Naive thymus-derived CD4-positive, alpha-beta T cell (primary cell): ENCODE measurements at regions not wholly inside any gene's neighbourhood (a gene's known extent, or its start where the extent isn't known, plus 50 kb on each side); places are given as distances from the start of the nearest gene placed in this dataset.

Source experiments
- ATAC-seq: fragments of 150-1000 bp; cut with Tn5 transposase; 2 replicates; pipeline ENCODE4 v1.10.0; 2021; ENCODE audit warnings: mild to moderate bottlenecking, moderate library complexity
- CTCF ChIA-PET: fragments of 350-600 bp; sonication (Branson Sonifier 250); formaldehyde crosslinking; loops from one replicate; lab custom pipeline; 2021; ENCODE audit warnings: antibody characterized with exemption; lab: Charles Lee
- POLR2A ChIA-PET: fragments of 350-600 bp; sonication (Branson Sonifier 250); formaldehyde crosslinking; loops from one replicate; lab custom pipeline; 2021; ENCODE audit warnings: antibody characterized with exemption, inconsistent platforms; lab: Charles Lee
- DNase-seq, 9 donors: peaks; one replicate each; pipeline versions ENCODE4 v3.0.0 to v3.0.0-alpha.2; 2020 to 2022; ENCODE audit warnings: mixed read lengths in 1 of 9
- H3K27ac ChIP-seq: one replicate; pipeline ENCODE4 v1.7.0; 2013; ENCODE audit warnings: mild to moderate bottlenecking, low read depth, low read length, moderate library complexity
- H3K27me3 ChIP-seq, 2 donors: one replicate each; pipeline ENCODE4 v1.7.0; 2013; ENCODE audit warnings: low read length in 2 of 2, mild to moderate bottlenecking in 2 of 2, moderate library complexity in 2 of 2; ENCODE audit not compliant: control insufficient read depth in 2 of 2, insufficient read depth in 2 of 2
- H3K36me3 ChIP-seq, 3 experiments: 1 replicate in 2 of 3; 2 replicates in 1 of 3; pipeline ENCODE4 v1.7.0; 2013; ENCODE audit warnings: low read length in 3 of 3, mild to moderate bottlenecking in 3 of 3, moderate library complexity in 1 of 3; ENCODE audit not compliant: insufficient read depth in 3 of 3, control insufficient read depth in 2 of 3
- H3K4me1 ChIP-seq, 2 donors: one replicate each; pipeline ENCODE4 v1.7.0; 2013; ENCODE audit warnings: low read length in 2 of 2, mild to moderate bottlenecking in 2 of 2, moderate library complexity in 1 of 2; ENCODE audit not compliant: control insufficient read depth in 2 of 2, insufficient read depth in 2 of 2
- H3K4me3 ChIP-seq: 2 replicates; pipeline ENCODE4 v1.7.0; 2013; ENCODE audit warnings: mild to moderate bottlenecking, low read length
- H3K9me3 ChIP-seq, 3 experiments: 1 replicate in 2 of 3; 2 replicates in 1 of 3; pipeline ENCODE4 v1.7.0; 2013; ENCODE audit warnings: low read length in 3 of 3; ENCODE audit not compliant: control insufficient read depth in 2 of 3
- H3K27ac Mint-ChIP-seq, 9 donors: one replicate each; pipeline ENCODE4 v1.8.0; 2020 to 2022; ENCODE audit warnings: mixed read lengths in 9 of 9, mild to moderate bottlenecking in 8 of 9, moderate library complexity in 5 of 9, inconsistent platforms in 2 of 9
- H3K27me3 Mint-ChIP-seq, 5 donors: one replicate each; pipeline ENCODE4 v1.8.0; 2021 to 2022; ENCODE audit warnings: mixed read lengths in 5 of 5, mild to moderate bottlenecking in 1 of 5
- H3K36me3 Mint-ChIP-seq, 5 donors: one replicate each; pipeline ENCODE4 v1.8.0; 2020 to 2022; ENCODE audit warnings: mixed read lengths in 5 of 5, mild to moderate bottlenecking in 3 of 5, inconsistent platforms in 1 of 5
- H3K4me1 Mint-ChIP-seq, 7 donors: one replicate each; pipeline ENCODE4 v1.8.0; 2020 to 2022; ENCODE audit warnings: mixed read lengths in 7 of 7, mild to moderate bottlenecking in 3 of 7, inconsistent platforms in 1 of 7
- H3K4me3 Mint-ChIP-seq, 10 donors: one replicate each; pipeline ENCODE4 v1.8.0; 2020 to 2022; ENCODE audit warnings: mild to moderate bottlenecking in 10 of 10, mixed read lengths in 10 of 10, moderate library complexity in 6 of 10, inconsistent platforms in 2 of 10
- H3K9me3 Mint-ChIP-seq, 11 donors: one replicate each; pipeline ENCODE4 v1.8.0; 2020 to 2022; ENCODE audit warnings: mixed read lengths in 11 of 11, mild to moderate bottlenecking in 4 of 11, inconsistent platforms in 1 of 11, moderate library complexity in 1 of 11
- intact Hi-C, 2 donors: fragments of 100-400 bp; cut with micrococcal nuclease; formaldehyde crosslinking; loops; one replicate each; pipeline ENCODE4 v1.15.1; 2023

DNA sequence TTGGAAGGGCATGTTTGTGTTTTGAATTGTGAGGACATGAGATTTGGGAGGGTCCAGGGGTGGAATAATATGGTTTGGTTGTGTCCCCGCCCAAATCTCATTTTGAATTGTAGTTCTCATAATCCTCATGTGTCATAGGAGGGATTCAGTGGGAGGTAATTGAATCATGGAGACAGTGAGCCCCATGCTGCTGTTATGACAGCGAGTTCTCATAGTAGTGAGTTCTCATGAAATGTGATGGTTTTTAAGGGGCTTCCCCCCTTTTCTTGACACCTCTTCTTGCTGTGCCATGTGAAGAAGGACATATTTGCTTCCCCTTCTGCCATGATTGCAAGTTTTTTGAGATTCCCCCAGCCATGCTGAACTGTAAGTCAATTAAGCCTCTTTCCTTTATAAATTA lies 260.0 kb downstream of the DUSP6 start:
- Mint-ChIP-seq H3K4me1 (peaks cover 0 to 7% (median 6%) of the 10 kb centered on the region in 7 donors), H3K4me3 (no peak overlapping the region), H3K9me3 (peaks cover 0 to 24% (median 10%) of the 10 kb centered on the region in 11 donors), H3K27ac (no peak overlapping the region), H3K27me3 (peaks cover 0 to 6% (median 0%) of the 10 kb centered on the region in 5 donors), H3K36me3 (peaks cover 0 to 22% (median 3%) of the 10 kb centered on the region in 5 donors)
- POLR2A ChIA-PET, result no interaction called here
- Histone ChIP-seq H3K27ac (no peak overlapping the region), H3K4me1 (no peaks in the 10 kb centered on the region), H3K4me3 (no peak overlapping the region), H3K27me3 (no peaks in the 10 kb centered on the region), H3K36me3 (no peaks in the 10 kb centered on the region), H3K9me3 (peaks cover 0 to 9% (median 0%) of the 10 kb centered on the region in 3 experiments)
- CTCF ChIA-PET, result no interaction called here
- ATAC-seq, result no peak
- intact Hi-C loops, result no loop called here
- DNase-seq, result no peak

DNA sequence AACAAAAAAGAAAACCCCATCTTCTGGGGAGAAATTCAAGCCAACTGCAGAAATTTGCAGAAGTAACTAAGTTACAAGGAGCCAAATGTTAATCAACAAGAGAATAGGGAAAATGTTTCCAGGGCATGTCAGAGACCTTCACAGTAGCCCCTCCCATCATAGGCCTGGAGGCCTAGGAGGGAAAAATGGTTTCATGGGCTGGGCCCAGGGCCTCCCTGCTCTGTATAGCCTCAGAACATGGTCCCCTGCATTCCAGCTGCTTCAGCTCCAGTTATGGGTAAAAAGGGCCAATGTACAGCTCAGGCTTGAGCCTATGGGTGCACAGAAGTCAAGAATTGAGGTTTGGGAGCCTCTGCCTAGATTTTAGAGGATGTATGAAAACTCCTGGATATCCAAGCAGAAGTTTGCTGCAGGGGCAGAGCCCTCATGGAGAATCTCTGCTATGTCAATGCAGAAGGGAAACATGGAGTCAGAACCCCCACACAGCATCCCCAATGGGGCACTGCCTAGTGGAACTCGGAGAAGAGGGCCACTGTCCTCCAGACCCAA lies 260.9 kb downstream of the DUSP6 start:
- H3K4me1 ChIP-seq, result no peaks in the 10 kb centered on the region
- no peak overlapping the region for H3K4me3 ChIP-seq
- intact Hi-C loops, result no loop called here
- no peak overlapping the region for H3K27ac ChIP-seq
- ChIA-PET CTCF (no interaction called here), POLR2A (no interaction called here)
- no peaks in the 10 kb centered on the region for H3K27me3 ChIP-seq
- ATAC-seq (no peak), DNase-seq (no peak)
- H3K9me3 ChIP-seq, result peaks cover 0 to 9% (median 0%) of the 10 kb centered on the region in 3 experiments
- no peak overlapping the region for H3K27ac Mint-ChIP-seq
- H3K27me3 Mint-ChIP-seq, result peaks cover 0 to 6% (median 2%) of the 10 kb centered on the region in 5 donors
- peaks cover 0 to 7% (median 6%) of the 10 kb centered on the region in 7 donors for H3K4me1 Mint-ChIP-seq
- H3K36me3 Mint-ChIP-seq, result peaks cover 0 to 22% (median 3%) of the 10 kb centered on the region in 5 donors
- H3K4me3 Mint-ChIP-seq, result no peak overlapping the region
- no peaks in the 10 kb centered on the region for H3K36me3 ChIP-seq
- peaks cover 0 to 24% (median 10%) of the 10 kb centered on the region in 11 donors for H3K9me3 Mint-ChIP-seq

DNA sequence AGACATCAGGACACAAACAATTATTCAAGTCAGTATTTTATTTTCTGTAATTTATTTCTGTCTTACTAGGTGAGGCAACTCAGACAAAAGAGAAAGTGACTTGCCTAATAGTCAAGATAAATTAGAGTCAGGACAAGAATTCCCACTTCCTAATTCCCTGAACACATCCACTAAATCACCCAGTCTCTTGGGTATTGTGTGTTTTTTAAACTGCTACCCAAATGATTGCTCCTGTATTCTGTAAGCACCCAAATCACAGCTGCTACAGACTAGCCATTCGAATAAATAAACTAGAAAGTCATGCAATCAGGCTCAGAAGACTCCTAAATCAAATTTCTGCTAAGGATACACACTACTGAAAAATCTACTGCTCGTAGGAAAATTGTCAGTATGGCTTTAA lies 263.0 kb downstream of the DUSP6 start:
- CTCF ChIA-PET, result no interaction called here
- peaks cover 0 to 9% (median 0%) of the 10 kb centered on the region in 3 experiments for H3K9me3 ChIP-seq
- no peak overlapping the region for H3K4me3 ChIP-seq
- Mint-ChIP-seq H3K4me1 (peaks cover 0 to 7% (median 6%) of the 10 kb centered on the region in 7 donors), H3K9me3 (peaks cover 0 to 26% (median 10%) of the 10 kb centered on the region in 11 donors), H3K27ac (no peak overlapping the region), H3K27me3 (peaks cover 0 to 9% (median 4%) of the 10 kb centered on the region in 5 donors), H3K36me3 (peaks cover 0 to 22% (median 3%) of the 10 kb centered on the region in 5 donors), H3K4me3 (no peak overlapping the region)
- no peaks in the 10 kb centered on the region for H3K36me3 ChIP-seq
- POLR2A ChIA-PET, result no interaction called here
- H3K27me3 ChIP-seq, result no peaks in the 10 kb centered on the region
- intact Hi-C loops, result no loop called here
- DNase-seq (no peak), ATAC-seq (no peak)
- H3K27ac ChIP-seq, result no peak overlapping the region
- no peaks in the 10 kb centered on the region for H3K4me1 ChIP-seq

DNA sequence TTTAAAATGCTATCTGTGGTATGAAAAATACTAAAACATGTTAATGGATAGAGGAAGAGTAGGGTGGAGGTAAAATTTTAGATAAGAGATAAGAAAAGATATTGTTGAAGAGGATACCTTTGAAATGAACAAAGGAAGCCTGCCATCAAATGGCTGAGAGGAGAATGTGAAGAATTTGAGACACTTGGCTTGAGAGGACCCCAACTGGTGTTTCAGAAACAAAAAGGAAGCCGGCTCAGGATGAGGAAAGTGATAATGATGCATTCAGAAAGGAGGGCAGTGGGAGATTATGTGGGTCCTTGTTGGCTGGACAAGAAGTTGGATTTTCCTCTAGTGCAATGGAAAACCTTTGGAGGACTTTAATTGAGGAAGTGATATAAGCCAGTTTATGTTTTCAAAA lies 264.4 kb downstream of the DUSP6 start:
- no peaks in the 10 kb centered on the region for H3K27me3 ChIP-seq
- no peaks in the 10 kb centered on the region for H3K4me1 ChIP-seq
- no peak overlapping the region for H3K4me3 ChIP-seq
- Mint-ChIP-seq H3K27me3 (peaks cover 0 to 13% (median 4%) of the 10 kb centered on the region in 5 donors), H3K4me1 (peaks cover 0 to 7% (median 6%) of the 10 kb centered on the region in 7 donors), H3K36me3 (peaks cover 0 to 21% (median 3%) of the 10 kb centered on the region in 5 donors), H3K9me3 (peaks cover 0 to 23% (median 10%) of the 10 kb centered on the region in 11 donors), H3K27ac (no peak overlapping the region), H3K4me3 (no peak overlapping the region)
- H3K36me3 ChIP-seq, result no peaks in the 10 kb centered on the region
- no peak for ATAC-seq
- ChIA-PET CTCF (no interaction called here), POLR2A (no interaction called here)
- H3K9me3 ChIP-seq, result peaks cover 0 to 9% (median 0%) of the 10 kb centered on the region in 3 experiments
- intact Hi-C loops, result no loop called here
- H3K27ac ChIP-seq, result no peak overlapping the region
- DNase-seq, result no peak

DNA sequence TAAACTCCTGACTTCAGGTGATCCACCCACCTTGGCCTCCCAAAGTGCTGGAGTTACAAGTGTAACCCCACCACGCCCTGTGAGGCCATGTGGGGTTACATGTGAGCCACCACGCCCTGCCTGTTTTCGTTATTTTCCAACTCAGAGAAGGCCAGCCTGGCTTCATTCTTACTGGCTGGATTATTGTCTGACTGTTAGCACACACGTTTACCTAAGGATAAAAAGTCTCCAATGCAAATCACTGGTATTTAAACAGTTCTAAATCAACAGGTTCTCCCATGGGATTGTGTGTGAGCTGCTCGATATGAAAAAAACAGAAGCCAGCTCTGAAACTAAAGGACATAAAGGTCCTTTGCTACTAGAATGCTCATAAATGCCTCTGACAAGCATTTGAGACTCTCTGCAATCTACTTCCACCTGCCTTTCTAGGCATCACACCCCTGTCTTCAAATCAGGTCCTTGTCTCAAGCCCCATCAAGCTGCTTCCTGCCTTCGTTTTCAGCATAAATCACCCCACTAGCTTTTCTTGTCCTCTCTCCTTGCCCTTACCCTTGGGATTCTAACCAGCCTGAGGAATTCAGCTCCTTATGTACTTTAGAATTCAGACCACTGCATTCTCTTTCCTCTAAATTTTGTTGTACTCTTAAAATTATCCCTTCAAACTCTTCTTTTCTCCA lies 265.0 kb downstream of the DUSP6 start:
- ATAC-seq, result no peak
- peaks cover 0 to 18% (median 3%) of the 10 kb centered on the region in 5 donors for H3K36me3 Mint-ChIP-seq
- H3K4me1 ChIP-seq, result no peaks in the 10 kb centered on the region
- peaks cover 0 to 13% (median 4%) of the 10 kb centered on the region in 5 donors for H3K27me3 Mint-ChIP-seq
- no peak for DNase-seq
- peaks cover 0 to 9% (median 0%) of the 10 kb centered on the region in 3 experiments for H3K9me3 ChIP-seq
- peaks cover 0 to 18% (median 10%) of the 10 kb centered on the region in 11 donors for H3K9me3 Mint-ChIP-seq
- H3K36me3 ChIP-seq, result no peaks in the 10 kb centered on the region
- intact Hi-C loops, result no loop called here
- no peaks in the 10 kb centered on the region for H3K27me3 ChIP-seq
- peaks cover 0 to 10% (median 6%) of the 10 kb centered on the region in 7 donors for H3K4me1 Mint-ChIP-seq
- ChIA-PET CTCF (no interaction called here), POLR2A (no interaction called here)
- H3K27ac Mint-ChIP-seq, result no peak overlapping the region
- H3K4me3 Mint-ChIP-seq, result no peak overlapping the region
- H3K27ac ChIP-seq, result no peak overlapping the region
- no peak overlapping the region for H3K4me3 ChIP-seq

DNA sequence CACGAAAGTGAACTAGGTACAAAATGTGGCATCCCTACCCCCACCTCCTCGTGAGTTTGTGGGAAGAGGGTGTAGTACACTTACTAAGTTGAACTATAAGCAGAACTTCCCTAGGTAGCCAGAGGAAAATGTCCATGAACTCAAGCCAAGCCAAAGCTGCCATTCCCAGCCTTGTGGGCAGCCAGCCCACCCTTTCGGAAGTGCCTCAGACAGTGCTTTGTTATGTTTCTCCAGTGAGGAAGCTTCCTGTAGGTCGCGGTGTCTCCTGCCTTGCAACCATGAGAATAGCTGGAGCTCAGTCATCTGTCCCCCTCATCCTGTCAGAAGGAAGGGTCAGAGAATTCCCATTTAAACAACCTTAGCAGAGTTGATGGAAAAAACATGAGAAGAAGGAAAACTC lies 266.9 kb downstream of the DUSP6 start:
- H3K27ac ChIP-seq, result no peak overlapping the region
- Mint-ChIP-seq H3K27ac (no peak overlapping the region), H3K36me3 (peaks cover 0 to 8% (median 0%) of the 10 kb centered on the region in 5 donors), H3K9me3 (peaks cover 0 to 8% (median 3%) of the 10 kb centered on the region in 11 donors), H3K4me1 (peaks cover 0 to 18% (median 6%) of the 10 kb centered on the region in 7 donors), H3K27me3 (peaks cover 0 to 10% (median 4%) of the 10 kb centered on the region in 5 donors), H3K4me3 (no peak overlapping the region)
- POLR2A ChIA-PET, result no interaction called here
- H3K4me1 ChIP-seq, result no peaks in the 10 kb centered on the region
- H3K9me3 ChIP-seq, result no peaks in the 10 kb centered on the region
- intact Hi-C loops, result no loop called here
- no peak for DNase-seq
- no peak for ATAC-seq
- CTCF ChIA-PET, result no interaction called here
- no peaks in the 10 kb centered on the region for H3K27me3 ChIP-seq
- H3K4me3 ChIP-seq, result no peak overlapping the region
- no peaks in the 10 kb centered on the region for H3K36me3 ChIP-seq
